CD4-positive, alpha-beta T cell treated with Interleukin-17A for 4 hours (primary cell): ENCODE measurements at regions not wholly inside any gene's neighbourhood (a gene's known extent, or its start where the extent isn't known, plus 50 kb on each side); places are given as distances from the start of the nearest gene placed in this dataset.
"Not testable (repeated sequence)": the region's sequence is repeated elsewhere in the genome, so short reads cannot be mapped to it uniquely, and the experiment has no call there.

Source experiments
- DNase-seq: peaks from one replicate; pipeline ENCODE4 v3.0.0-alpha.2; 2020; ENCODE audit warnings: mixed read lengths

- DNase-seq, result not testable (repeated sequence)
Observed at GRCh38 chr9:65449886-65450610, 165.0 kb upstream of the FOXD4L5 start.

- no peak for DNase-seq
Observed at GRCh38 chr9:65449423-65449822, 164.4 kb upstream of the FOXD4L5 start.

GRCh38 chr9:65447146-65447545 lies 162.1 kb upstream of the FOXD4L5 start:
- not testable (repeated sequence) for DNase-seq

- DNase-seq, result not testable (repeated sequence)
Observed at GRCh38 chr9:65445991-65446390, 161.0 kb upstream of the FOXD4L5 start.

GRCh38 chr9:65444943-65445342 lies 159.9 kb upstream of the FOXD4L5 start:
- no peak for DNase-seq

GRCh38 chr9:65442116-65442515 lies 157.1 kb upstream of the FOXD4L5 start:
- DNase-seq, result not testable (repeated sequence)

- DNase-seq, result not testable (repeated sequence)
Observed at GRCh38 chr9:65441324-65441920, 156.4 kb upstream of the FOXD4L5 start.

- no peak for DNase-seq
Observed at GRCh38 chr9:65437724-65438123, 152.7 kb upstream of the FOXD4L5 start.

GRCh38 chr9:65435464-65435863 lies 150.5 kb upstream of the FOXD4L5 start:
- DNase-seq, result no peak

- no peak for DNase-seq
Observed at GRCh38 chr9:65432722-65433323, 147.8 kb upstream of the FOXD4L5 start.

GRCh38 chr9:65432051-65432450 lies 147.0 kb upstream of the FOXD4L5 start:
- no peak for DNase-seq

GRCh38 chr9:65430221-65430620 lies 145.2 kb upstream of the FOXD4L5 start:
- DNase-seq, result no peak

GRCh38 chr9:65427361-65427760 lies 142.4 kb upstream of the FOXD4L5 start:
- not testable (repeated sequence) for DNase-seq

- DNase-seq, result not testable (repeated sequence)
Observed at GRCh38 chr9:65426813-65427212, 141.8 kb upstream of the FOXD4L5 start.

- no peak for DNase-seq
Observed at GRCh38 chr9:65426231-65426630, 141.2 kb upstream of the FOXD4L5 start.

- not testable (repeated sequence) for DNase-seq
Observed at GRCh38 chr9:65425183-65425582, 140.2 kb upstream of the FOXD4L5 start.

- DNase-seq, result not testable (repeated sequence)
Observed at GRCh38 chr9:65424437-65424984, 139.5 kb upstream of the FOXD4L5 start.

- not testable (repeated sequence) for DNase-seq
Observed at GRCh38 chr9:65423691-65424436, 138.9 kb upstream of the FOXD4L5 start.

- DNase-seq, result not testable (repeated sequence)
Observed at GRCh38 chr9:65422966-65423690, 138.1 kb upstream of the FOXD4L5 start.

GRCh38 chr9:65421486-65421885 lies 136.5 kb upstream of the FOXD4L5 start:
- not testable (repeated sequence) for DNase-seq

- DNase-seq, result no peak
Observed at GRCh38 chr9:65420771-65421170, 135.8 kb upstream of the FOXD4L5 start.

- DNase-seq, result not testable (repeated sequence)
Observed at GRCh38 chr9:65418966-65419365, 134.0 kb upstream of the FOXD4L5 start.
